ENCODE measurements at regions not wholly inside any gene's neighbourhood (a gene's known extent, or its start where the extent isn't known, plus 50 kb on each side); places are given as distances from the start of the nearest gene placed in this dataset.

DNA sequence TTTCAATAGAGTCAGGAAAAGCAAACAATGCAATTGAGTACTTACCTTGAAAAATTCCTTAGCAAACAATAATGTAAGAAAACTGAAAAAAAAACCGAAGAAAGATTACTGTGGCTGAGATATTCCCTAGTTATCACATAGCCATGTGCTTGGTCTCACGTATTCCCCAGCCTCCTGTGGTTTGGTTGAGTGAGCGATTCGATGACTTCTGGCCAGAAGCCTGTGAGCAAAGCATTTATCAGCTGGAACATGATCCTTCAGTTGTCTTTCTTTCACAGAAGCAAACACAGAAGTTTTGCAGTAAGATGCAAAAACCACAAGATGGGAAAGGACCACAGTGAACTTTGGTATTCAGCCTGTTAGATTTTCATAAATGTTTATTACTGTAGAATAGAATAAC is 1754.3 kb upstream of the AGA start:
- CTCF ChIA-PET, result no interaction called here
- WGBS, 2 experiments (ENCODE audit: extremely low coverage in 2 of 2, insufficient read length in 1 of 2), result no CpG with 5 or more reads among the region's 4 CpGs
- Histone ChIP-seq H2BK15ac (ENCODE audit: low read depth, low read length) (no peak overlapping the region), H3K23ac (ENCODE audit: low read depth, low read length) (no peak overlapping the region), H4K91ac (ENCODE audit: insufficient read depth, low read depth, low read length) (no peak overlapping the region), H4K8ac (ENCODE audit: low read depth in 2 of 2, low read length in 2 of 2) (no peak overlapping the region), H2AK5ac (ENCODE audit: low read depth, low read length) (no peak overlapping the region), H3K9me1 (ENCODE audit: insufficient read depth, low read length) (no peaks in the 10 kb centered on the region), H3K27me3 (ENCODE audit: control insufficient read depth, insufficient read depth, low read length) (no peaks in the 10 kb centered on the region), H2BK20ac (ENCODE audit: low read depth, low read length) (no peak overlapping the region), H3K4me3 (ENCODE audit: insufficient read depth, low read depth, low read length) (no peak overlapping the region), H2AFZ (replicated peaks; ENCODE audit: low read length, poor library complexity) (no peak overlapping the region), H3K14ac (replicated peaks; ENCODE audit: low read depth, low read length) (no peak overlapping the region), H3K27ac (ENCODE audit: insufficient read depth, low read length) (no peak overlapping the region), H3K56ac (ENCODE audit: extremely low read depth, insufficient read depth, low read length) (no peak overlapping the region), H3K36me3 (ENCODE audit: control insufficient read depth, insufficient read depth, low read length) (no peaks in the 10 kb centered on the region), H2BK120ac (ENCODE audit: low read depth, low read length) (no peak overlapping the region), H2AK9ac (replicated peaks; ENCODE audit: low read depth, low read length, poor library complexity) (no peak overlapping the region), H4K5ac (ENCODE audit: low read depth, low read length) (no peak overlapping the region), H3K4me2 (ENCODE audit: low read depth, low read length) (no peak overlapping the region), H4K20me1 (ENCODE audit: insufficient read depth, low read length) (no peaks in the 10 kb centered on the region), H3K18ac (ENCODE audit: low read depth, low read length) (no peak overlapping the region), H3K4me1 (ENCODE audit: control insufficient read depth, insufficient read depth, low read length) (no peaks in the 10 kb centered on the region), H3K9me3 (ENCODE audit: control insufficient read depth, insufficient read depth, low read length) (no peaks in the 10 kb centered on the region; the same call in 1 of the 2 replicates), H3K79me1 (ENCODE audit: low read depth in 1 of 2, low read length in 2 of 2) (no peaks in the 10 kb centered on the region), H2BK5ac (ENCODE audit: low read depth, low read length, poor library complexity, severe bottlenecking) (no peak overlapping the region), H3K9ac (ENCODE audit: low read depth, low read length) (no peak overlapping the region), H3K4ac (ENCODE audit: low read depth, low read length) (no peak overlapping the region)
- no peak for TF ChIP-seq SMC3 (IDR thresholded peaks at IDR 0.05; ENCODE audit: low read depth, low read length)
- TF ChIP-seq BHLHE40 (IDR thresholded peaks at IDR 0.05; ENCODE audit: low read depth, low read length), result no peak
- no peak for TF ChIP-seq RCOR1 (IDR thresholded peaks at IDR 0.05; ENCODE audit: insufficient replicate concordance, low read length)
- no peak for TF ChIP-seq RFX5 (IDR thresholded peaks at IDR 0.05; ENCODE audit: low read depth, low read length)
- no peak for TF ChIP-seq RAD21 (IDR thresholded peaks at IDR 0.05; ENCODE audit: low read length)
- TF ChIP-seq MAZ (IDR thresholded peaks at IDR 0.05; ENCODE audit: borderline replicate concordance, low read depth, low read length), result no peak
- TF ChIP-seq MXI1 (IDR thresholded peaks at IDR 0.05; ENCODE audit: borderline replicate concordance, low read depth, low read length), result no peak
- no peak for TF ChIP-seq NFE2L2 (IDR thresholded peaks at IDR 0.05; ENCODE audit: low read depth, low read length)
- TF ChIP-seq, protein P1, sequence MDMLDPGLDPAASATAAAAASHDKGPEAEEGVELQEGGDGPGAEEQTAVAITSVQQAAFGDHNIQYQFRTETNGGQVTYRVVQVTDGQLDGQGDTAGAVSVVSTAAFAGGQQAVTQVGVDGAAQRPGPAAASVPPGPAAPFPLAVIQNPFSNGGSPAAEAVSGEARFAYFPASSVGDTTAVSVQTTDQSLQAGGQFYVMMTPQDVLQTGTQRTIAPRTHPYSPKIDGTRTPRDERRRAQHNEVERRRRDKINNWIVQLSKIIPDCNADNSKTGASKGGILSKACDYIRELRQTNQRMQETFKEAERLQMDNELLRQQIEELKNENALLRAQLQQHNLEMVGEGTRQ (IDR thresholded peaks at IDR 0.05; ENCODE audit: low read depth, low read length), result no peak
- TF ChIP-seq POLR2A (IDR thresholded peaks at IDR 0.05; ENCODE audit: low read depth, low read length), result no peak
- TF ChIP-seq, protein P2, sequence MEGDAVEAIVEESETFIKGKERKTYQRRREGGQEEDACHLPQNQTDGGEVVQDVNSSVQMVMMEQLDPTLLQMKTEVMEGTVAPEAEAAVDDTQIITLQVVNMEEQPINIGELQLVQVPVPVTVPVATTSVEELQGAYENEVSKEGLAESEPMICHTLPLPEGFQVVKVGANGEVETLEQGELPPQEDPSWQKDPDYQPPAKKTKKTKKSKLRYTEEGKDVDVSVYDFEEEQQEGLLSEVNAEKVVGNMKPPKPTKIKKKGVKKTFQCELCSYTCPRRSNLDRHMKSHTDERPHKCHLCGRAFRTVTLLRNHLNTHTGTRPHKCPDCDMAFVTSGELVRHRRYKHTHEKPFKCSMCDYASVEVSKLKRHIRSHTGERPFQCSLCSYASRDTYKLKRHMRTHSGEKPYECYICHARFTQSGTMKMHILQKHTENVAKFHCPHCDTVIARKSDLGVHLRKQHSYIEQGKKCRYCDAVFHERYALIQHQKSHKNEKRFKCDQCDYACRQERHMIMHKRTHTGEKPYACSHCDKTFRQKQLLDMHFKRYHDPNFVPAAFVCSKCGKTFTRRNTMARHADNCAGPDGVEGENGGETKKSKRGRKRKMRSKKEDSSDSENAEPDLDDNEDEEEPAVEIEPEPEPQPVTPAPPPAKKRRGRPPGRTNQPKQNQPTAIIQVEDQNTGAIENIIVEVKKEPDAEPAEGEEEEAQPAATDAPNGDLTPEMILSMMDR (conservative IDR thresholded peaks at IDR 0.05; ENCODE audit: low read depth, low read length), result no peak
- no peak for TF ChIP-seq FOS (IDR thresholded peaks at IDR 0.05; ENCODE audit: low read depth, low read length)
- TF ChIP-seq MAFK (IDR thresholded peaks at IDR 0.05; ENCODE audit: low read depth, low read length), result no peak
- no peak for TF ChIP-seq CEBPB (IDR thresholded peaks at IDR 0.05; ENCODE audit: low read depth, low read length)
- TF ChIP-seq CHD1 (IDR thresholded peaks at IDR 0.05; ENCODE audit: low read depth, low read length), result no peak
- TF ChIP-seq, protein P3, sequence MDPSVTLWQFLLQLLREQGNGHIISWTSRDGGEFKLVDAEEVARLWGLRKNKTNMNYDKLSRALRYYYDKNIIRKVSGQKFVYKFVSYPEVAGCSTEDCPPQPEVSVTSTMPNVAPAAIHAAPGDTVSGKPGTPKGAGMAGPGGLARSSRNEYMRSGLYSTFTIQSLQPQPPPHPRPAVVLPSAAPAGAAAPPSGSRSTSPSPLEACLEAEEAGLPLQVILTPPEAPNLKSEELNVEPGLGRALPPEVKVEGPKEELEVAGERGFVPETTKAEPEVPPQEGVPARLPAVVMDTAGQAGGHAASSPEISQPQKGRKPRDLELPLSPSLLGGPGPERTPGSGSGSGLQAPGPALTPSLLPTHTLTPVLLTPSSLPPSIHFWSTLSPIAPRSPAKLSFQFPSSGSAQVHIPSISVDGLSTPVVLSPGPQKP (IDR thresholded peaks at IDR 0.05; ENCODE audit: borderline replicate concordance, low read depth, low read length), result no peak
- POLR2A ChIA-PET (ENCODE audit: unreplicated experiment), result no interaction called here
- ATAC-seq (ENCODE audit: low read depth), result no peak
- intact Hi-C loops (cut with micrococcal nuclease) (no loop called here), dilution Hi-C loops (cut with HindIII; ENCODE audit: low sequenced_read_pairs, unreplicated experiment) (no loop called here), in situ Hi-C loops (cut with MboI; ENCODE audit: low sequenced_read_pairs) (no loop called here)
- DNase-seq, result peak; percentile 56
- no TSS peak for BruUV-seq (replicated peaks)

Data from IMR-90 (cell line).